ENCODE measurements at regions not wholly inside any gene's neighbourhood (a gene's known extent, or its start where the extent isn't known, plus 50 kb on each side); places are given as distances from the start of the nearest gene placed in this dataset.

- no peak for TF ChIP-seq EZH2 (IDR thresholded peaks at IDR 0.05; ENCODE audit: insufficient read depth, poor library complexity, severe bottlenecking)
- no peak for TF ChIP-seq EZH2phosphoT487 (IDR thresholded peaks at IDR 0.05; ENCODE audit: insufficient read depth, low read depth)
Observed at GRCh38 chr6:80618953-80619352, 512.5 kb downstream of the BCKDHB start.

Measured in GM23248 (cell line).